ENCODE measurements at regions not wholly inside any gene's neighbourhood (a gene's known extent, or its start where the extent isn't known, plus 50 kb on each side); places are given as distances from the start of the nearest gene placed in this dataset.

DNA sequence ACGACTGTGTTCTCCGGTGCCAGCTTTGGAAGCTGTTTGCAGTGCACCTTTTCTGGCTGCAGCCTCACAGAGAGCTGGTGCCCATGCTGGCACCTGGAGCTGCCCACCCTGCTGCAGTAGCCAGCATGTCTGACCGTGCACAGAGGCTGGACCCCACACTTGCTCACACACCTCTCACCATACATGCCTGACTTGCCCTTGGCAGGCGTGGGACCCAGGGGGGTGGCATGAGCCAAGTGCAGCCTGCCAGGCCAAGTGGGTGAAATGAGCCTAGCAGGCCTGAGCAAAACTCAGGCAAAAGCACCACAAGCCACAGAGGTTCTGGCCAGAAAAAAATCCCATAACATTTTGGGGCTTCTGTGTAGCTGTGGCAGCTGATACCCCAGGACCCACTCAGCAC is 258.8 kb downstream of the XPNPEP1 start:
- Histone ChIP-seq H2BK15ac (ENCODE audit: low read length) (no peak overlapping the region), H2BK12ac (ENCODE audit: low read depth, low read length) (no peak overlapping the region), H2AK5ac (ENCODE audit: low read depth, low read length) (no peak overlapping the region), H3K23me2 (ENCODE audit: low read depth, low read length) (no peaks in the 10 kb centered on the region), H3K27ac (ENCODE audit: low read depth, low read length) (no peak overlapping the region), H3K27me3 (replicated peaks in 1 of 4; ENCODE audit: control insufficient read depth in 3 of 4, extremely low read depth in 1 of 4, insufficient read depth in 3 of 4, low read length in 3 of 4) (no peaks in the 10 kb centered on the region), H3K9me3 (ENCODE audit: insufficient read depth in 2 of 2, low read depth in 1 of 2, low read length in 1 of 2) (no peaks in the 10 kb centered on the region; a peak in 1 of 4 replicates), H3K23ac (ENCODE audit: insufficient read length) (no peak overlapping the region), H3K4me2 (ENCODE audit: insufficient read depth in 1 of 2, low read depth in 2 of 2, low read length in 2 of 2) (no peak overlapping the region), H3K4me3 (ENCODE audit: extremely low read depth in 1 of 4, insufficient read depth in 2 of 4, low read depth in 3 of 4, low read length in 4 of 4) (no peak overlapping the region), H4K8ac (ENCODE audit: extremely low read depth, insufficient read depth, low read length) (no peak overlapping the region), H3K9ac (replicated peaks in 1 of 4; ENCODE audit: extremely low read depth in 1 of 4, low read depth in 3 of 4, low read length in 3 of 4) (no peak overlapping the region), H2BK20ac (ENCODE audit: low read length) (no peak overlapping the region), H2AFZ (ENCODE audit: low read length) (no peak overlapping the region), H4K5ac (ENCODE audit: insufficient read length, low read depth, low read length) (no peak overlapping the region), H3K79me1 (ENCODE audit: low read depth, low read length) (no peaks in the 10 kb centered on the region), H3K36me3 (ENCODE audit: control insufficient read depth in 2 of 4, insufficient read depth in 4 of 4, low read length in 3 of 4) (no peaks in the 10 kb centered on the region), H3K4me1 (replicated peaks in 1 of 4; ENCODE audit: control insufficient read depth in 3 of 4, insufficient read depth in 4 of 4, low read length in 3 of 4) (no peaks in the 10 kb centered on the region), H4K20me1 (replicated peaks in 1 of 2; ENCODE audit: control insufficient read depth in 1 of 2, insufficient read depth in 2 of 2, low read length in 2 of 2) (no peaks in the 10 kb centered on the region), H3K14ac (ENCODE audit: insufficient read length) (no peak overlapping the region), H4K91ac (replicated peaks; ENCODE audit: insufficient read length, low read length) (no peak overlapping the region), H3K56ac (replicated peaks; ENCODE audit: insufficient read length, low read depth, low read length) (no peak overlapping the region), H3K18ac (ENCODE audit: extremely low read depth, low read length) (no peak overlapping the region), H2BK120ac (replicated peaks; ENCODE audit: low read depth, low read length) (no peak overlapping the region), H3K79me2 (ENCODE audit: control insufficient read depth in 1 of 2, insufficient read depth in 2 of 2, low read length in 2 of 2) (no peaks in the 10 kb centered on the region), H3K4ac (replicated peaks; ENCODE audit: insufficient read length, low read depth, low read length) (no peak overlapping the region), H2BK5ac (ENCODE audit: low read depth, low read length) (no peak overlapping the region)
- POLR2A ChIA-PET (ENCODE audit: partially characterized antibody): no interaction called here
- FAIRE-seq: no peak
- DNase-seq (ENCODE audit: low read depth in 1 of 2, low spot score in 2 of 2): no peak
- CTCF ChIA-PET (ENCODE audit: partially characterized antibody): interaction anchor here (0.7 to 1.6 kb wide), 4 partner anchors 16 to 23 kb away, joined by 3 to 4 read pairs (median 3); no protein-coding TSS in a partner anchor
- 90% methylated on average over 4 of the region's 4 CpGs; no CpG with 5 or more reads in 1 of the 2 experiments for WGBS, 2 experiments (ENCODE audit: extremely low coverage in 1 of 2, insufficient coverage in 1 of 2, insufficient read length in 1 of 2, insufficient replicate concordance in 2 of 2, low coverage in 1 of 2, low lambda C conversion rate in 2 of 2, missing lambda C conversion rate in 1 of 2)
- no peak for TF ChIP-seq RXRA (IDR thresholded peaks at IDR 0.05; ENCODE audit: insufficient read depth, low read depth, low read length)
- no peak for TF ChIP-seq HDAC2 (IDR thresholded peaks at IDR 0.05; ENCODE audit: borderline replicate concordance in 1 of 2, low read depth in 2 of 2, low read length in 2 of 2)
- TF ChIP-seq RBBP5 (IDR thresholded peaks at IDR 0.05; ENCODE audit: borderline replicate concordance, low read depth, low read length): no peak
- no peak for TF ChIP-seq JUN (IDR thresholded peaks at IDR 0.05; ENCODE audit: low read depth, low read length)
- TF ChIP-seq SP2 (IDR thresholded peaks at IDR 0.05; ENCODE audit: low read length): no peak
- no peak for TF ChIP-seq ZNF274 (IDR thresholded peaks at IDR 0.05; ENCODE audit: borderline replicate concordance, extremely low read depth, low read length)
